ENCODE measurements at regions not wholly inside any gene's neighbourhood (a gene's known extent, or its start where the extent isn't known, plus 50 kb on each side); places are given as distances from the start of the nearest gene placed in this dataset.
"Not testable (repeated sequence)": the region's sequence is repeated elsewhere in the genome, so short reads cannot be mapped to it uniquely, and the experiment has no call there.

GRCh38 chr1:185434721-185435120 is 117.7 kb upstream of the IVNS1ABP start:
- no peak for TF ChIP-seq CTCF (conservative IDR thresholded peaks at IDR 0.05; ENCODE audit: low read depth, low read length)
- no peaks in the 10 kb centered on the region for H3K27me3 ChIP-seq (ENCODE audit: insufficient read depth, low read depth)

GRCh38 chr1:185433667-185434066 is 116.6 kb upstream of the IVNS1ABP start:
- H3K27me3 ChIP-seq (ENCODE audit: insufficient read depth, low read depth) = no peaks in the 10 kb centered on the region
- H3K9ac ChIP-seq = no peak overlapping the region
- H3K4me3 ChIP-seq (IDR thresholded peaks at IDR 0.05; ENCODE audit: insufficient read depth, low read depth, low read length) = no peak overlapping the region
- H3K27ac ChIP-seq = no peak overlapping the region
- H2AFZ ChIP-seq (ENCODE audit: low read depth) = no peak overlapping the region
- H3K36me3 ChIP-seq (ENCODE audit: insufficient read depth) = no peaks in the 10 kb centered on the region
- H3K4me1 ChIP-seq (ENCODE audit: low read depth, poor library complexity, severe bottlenecking) = peaks cover under 1% of the 10 kb centered on the region
- no peak for TF ChIP-seq CTCF (conservative IDR thresholded peaks at IDR 0.05; ENCODE audit: low read depth, low read length)
- no peaks in the 10 kb centered on the region for H3K79me2 ChIP-seq (ENCODE audit: insufficient read depth, low read depth)
- H3K4me2 ChIP-seq = no peak overlapping the region
- no peaks in the 10 kb centered on the region for H4K20me1 ChIP-seq (ENCODE audit: insufficient read depth)

More at GRCh38 chr1:185434721-185435120, 117.7 kb upstream of the IVNS1ABP start:
- Histone ChIP-seq H3K27ac (no peak overlapping the region), H3K79me2 (ENCODE audit: insufficient read depth, low read depth) (no peaks in the 10 kb centered on the region), H3K9ac (no peak overlapping the region), H2AFZ (ENCODE audit: low read depth) (no peak overlapping the region), H4K20me1 (ENCODE audit: insufficient read depth) (no peaks in the 10 kb centered on the region), H3K4me3 (IDR thresholded peaks at IDR 0.05; ENCODE audit: insufficient read depth, low read depth, low read length) (no peak overlapping the region), H3K4me1 (ENCODE audit: low read depth, poor library complexity, severe bottlenecking) (peaks cover 11% of the 10 kb centered on the region), H3K36me3 (ENCODE audit: insufficient read depth) (no peaks in the 10 kb centered on the region), H3K4me2 (no peak overlapping the region)

- H3K79me2 ChIP-seq (ENCODE audit: insufficient read depth, low read depth) = no peaks in the 10 kb centered on the region
- H4K20me1 ChIP-seq (ENCODE audit: insufficient read depth) = no peaks in the 10 kb centered on the region
- TF ChIP-seq CTCF (conservative IDR thresholded peaks at IDR 0.05; ENCODE audit: low read depth, low read length) = no peak
- no peaks in the 10 kb centered on the region for H3K4me1 ChIP-seq (ENCODE audit: low read depth, poor library complexity, severe bottlenecking)
- H2AFZ ChIP-seq (ENCODE audit: low read depth) = no peak overlapping the region
- H3K27me3 ChIP-seq (ENCODE audit: insufficient read depth, low read depth) = no peaks in the 10 kb centered on the region
- H3K4me3 ChIP-seq (IDR thresholded peaks at IDR 0.05; ENCODE audit: insufficient read depth, low read depth, low read length) = no peak overlapping the region
- no peak overlapping the region for H3K4me2 ChIP-seq
- no peak overlapping the region for H3K27ac ChIP-seq
- no peak overlapping the region for H3K9ac ChIP-seq
- no peaks in the 10 kb centered on the region for H3K36me3 ChIP-seq (ENCODE audit: insufficient read depth)
These were observed 115.9 kb upstream of the IVNS1ABP start for GRCh38 chr1:185432948-185433347.

GRCh38 chr1:185431612-185432011 is 114.6 kb upstream of the IVNS1ABP start:
- Histone ChIP-seq H3K4me2 (no peak overlapping the region), H3K4me3 (IDR thresholded peaks at IDR 0.05; ENCODE audit: insufficient read depth, low read depth, low read length) (no peak overlapping the region), H4K20me1 (ENCODE audit: insufficient read depth) (no peaks in the 10 kb centered on the region), H3K36me3 (ENCODE audit: insufficient read depth) (no peaks in the 10 kb centered on the region), H3K27ac (no peak overlapping the region), H2AFZ (ENCODE audit: low read depth) (no peak overlapping the region), H3K79me2 (ENCODE audit: insufficient read depth, low read depth) (no peaks in the 10 kb centered on the region), H3K9ac (no peak overlapping the region), H3K27me3 (ENCODE audit: insufficient read depth, low read depth) (no peaks in the 10 kb centered on the region), H3K4me1 (ENCODE audit: low read depth, poor library complexity, severe bottlenecking) (no peaks in the 10 kb centered on the region)
- TF ChIP-seq CTCF (conservative IDR thresholded peaks at IDR 0.05; ENCODE audit: low read depth, low read length) = no peak

- H2AFZ ChIP-seq (ENCODE audit: low read depth); H3K27me3 ChIP-seq (ENCODE audit: insufficient read depth, low read depth); H3K4me1 ChIP-seq (ENCODE audit: low read depth, poor library complexity, severe bottlenecking); H3K9ac ChIP-seq; H4K20me1 ChIP-seq (ENCODE audit: insufficient read depth); H3K4me3 ChIP-seq (IDR thresholded peaks at IDR 0.05; ENCODE audit: insufficient read depth, low read depth, low read length); H3K4me2 ChIP-seq; H3K36me3 ChIP-seq (ENCODE audit: insufficient read depth); H3K27ac ChIP-seq; H3K79me2 ChIP-seq (ENCODE audit: insufficient read depth, low read depth): not testable (repeated sequence)
These were observed 112.6 kb upstream of the IVNS1ABP start for GRCh38 chr1:185429668-185430067.
